H9 (cell line): ENCODE measurements at regions not wholly inside any gene's neighbourhood (a gene's known extent, or its start where the extent isn't known, plus 50 kb on each side); places are given as distances from the start of the nearest gene placed in this dataset.

Source experiments
- DNase-seq: peaks from one replicate; pipeline ENCODE4 v3.0.0-alpha.2; 2017
- H2AFZ ChIP-seq: one replicate; pipeline ENCODE4 v1.6.1; 2013; ENCODE audit warnings: mild to moderate bottlenecking, low read length, control low read depth, moderate library complexity
- H2AK5ac ChIP-seq: 2 replicates; pipeline ENCODE4 v1.6.1; 2013; ENCODE audit warnings: low read length, control low read depth, mixed read lengths; ENCODE audit not compliant: insufficient read length
- H2BK120ac ChIP-seq: one replicate; pipeline ENCODE4 v1.6.1; 2013; ENCODE audit warnings: low read depth, mild to moderate bottlenecking, low read length, control low read depth, inconsistent platforms; ENCODE audit not compliant: poor library complexity, severe bottlenecking
- H2BK12ac ChIP-seq: 2 replicates; pipeline ENCODE4 v1.6.1; 2013; ENCODE audit warnings: low read length, control low read depth, mixed read lengths, low read depth; ENCODE audit not compliant: insufficient read length
- H2BK15ac ChIP-seq: 2 replicates; pipeline ENCODE4 v1.6.1; 2013; ENCODE audit warnings: low read depth, low read length, control low read depth
- H2BK20ac ChIP-seq: one replicate; pipeline ENCODE4 v1.6.1; 2013; ENCODE audit warnings: low read depth, mild to moderate bottlenecking, low read length, control low read depth, inconsistent platforms; ENCODE audit not compliant: poor library complexity, severe bottlenecking
- H2BK5ac ChIP-seq: 2 replicates; pipeline ENCODE4 v1.6.1; 2013; ENCODE audit warnings: low read length, control low read depth, mixed read lengths; ENCODE audit not compliant: insufficient read length
- H3K14ac ChIP-seq: 2 replicates; pipeline ENCODE4 v1.6.1; 2013; ENCODE audit warnings: low read length, control low read depth; ENCODE audit not compliant: insufficient read depth
- H3K18ac ChIP-seq: 2 replicates; pipeline ENCODE4 v1.6.1; 2013; ENCODE audit warnings: low read depth, mild to moderate bottlenecking, mixed read lengths, low read length, control low read depth; ENCODE audit not compliant: insufficient read length
- H3K23ac ChIP-seq: 2 replicates; pipeline ENCODE4 v1.6.1; 2013; ENCODE audit warnings: low read length, control low read depth, mixed read lengths, low read depth; ENCODE audit not compliant: insufficient read length
- H3K23me2 ChIP-seq: 2 replicates; pipeline ENCODE4 v1.6.1; 2013; ENCODE audit warnings: low read depth, mild to moderate bottlenecking, mixed read lengths, low read length, control low read depth; ENCODE audit not compliant: insufficient read length, poor library complexity, severe bottlenecking
- H3K27ac ChIP-seq: 2 replicates; pipeline ENCODE4 v1.5.1; 2013; ENCODE audit warnings: low read length, control low read depth, mixed read lengths, low read depth; ENCODE audit not compliant: insufficient read length
- H3K27me3 ChIP-seq: 2 replicates; pipeline ENCODE4 v1.6.1; 2013; ENCODE audit warnings: low read length, control low read depth, inconsistent platforms; ENCODE audit not compliant: insufficient read depth
- H3K4ac ChIP-seq: 2 replicates; pipeline ENCODE4 v1.6.1; 2013; ENCODE audit warnings: low read depth, mild to moderate bottlenecking, control low read depth, inconsistent platforms, low read length, moderate library complexity
- H3K4me1 ChIP-seq: 2 replicates; pipeline ENCODE4 v1.6.1; 2013; ENCODE audit warnings: low read length, control low read depth, inconsistent platforms; ENCODE audit not compliant: insufficient read depth
- H3K4me2 ChIP-seq: 2 replicates; pipeline ENCODE4 v1.6.1; 2013; ENCODE audit warnings: low read length, control low read depth, mixed read lengths; ENCODE audit not compliant: insufficient read length, insufficient read depth
- H3K56ac ChIP-seq: 2 replicates; pipeline ENCODE4 v1.6.1; 2013; ENCODE audit warnings: low read depth, mild to moderate bottlenecking, mixed read lengths, low read length, control low read depth; ENCODE audit not compliant: insufficient read length
- H3K79me1 ChIP-seq: 2 replicates; pipeline ENCODE4 v1.6.1; 2013; ENCODE audit warnings: low read depth, mild to moderate bottlenecking, moderate library complexity, low read length, control low read depth, inconsistent platforms; ENCODE audit not compliant: insufficient read depth, poor library complexity, severe bottlenecking
- H3K79me2 ChIP-seq: 2 replicates; pipeline ENCODE4 v1.6.1; 2013; ENCODE audit warnings: low read length, control low read depth, inconsistent platforms; ENCODE audit not compliant: insufficient read depth
- H3K9ac ChIP-seq: 2 replicates; pipeline ENCODE4 v1.6.1; 2013; ENCODE audit warnings: low read length, control low read depth, mixed read lengths; ENCODE audit not compliant: insufficient read length; ENCODE audit errors: extremely low read depth
- H3K9me3 ChIP-seq: one replicate; pipeline ENCODE4 v1.6.1; 2013; ENCODE audit warnings: low read depth, low read length, inconsistent platforms; ENCODE audit not compliant: control insufficient read depth
- H3T11ph ChIP-seq: one replicate; pipeline ENCODE4 v1.6.1; 2013; ENCODE audit warnings: mild to moderate bottlenecking, low read length, control low read depth, inconsistent platforms
- H4K20me1 ChIP-seq: one replicate; pipeline ENCODE4 v1.6.1; 2013; ENCODE audit not compliant: control insufficient read depth, insufficient read length, insufficient read depth
- H4K5ac ChIP-seq: 2 replicates; pipeline ENCODE4 v1.6.1; 2013; ENCODE audit warnings: low read depth, mild to moderate bottlenecking, mixed read lengths, low read length, control low read depth; ENCODE audit not compliant: insufficient read length
- H4K8ac ChIP-seq: replicated peaks from 2 replicates; pipeline ENCODE4 v1.6.1; 2013; ENCODE audit warnings: low read length, control low read depth, mixed read lengths, low read depth; ENCODE audit not compliant: insufficient read length
- H4K91ac ChIP-seq: 2 replicates; pipeline ENCODE4 v1.6.1; 2013; ENCODE audit warnings: low read depth, mild to moderate bottlenecking, moderate library complexity, mixed read lengths, low read length, control low read depth; ENCODE audit not compliant: insufficient read length
- H3K27ac Mint-ChIP-seq, 3 experiments: 2 replicates in 2 of 3; 3 replicates in 1 of 3; pipeline ENCODE4 v1.8.0; 2020 to 2021; ENCODE audit warnings: mixed read lengths in 3 of 3, mild to moderate bottlenecking in 1 of 3, moderate library complexity in 1 of 3
- H3K27me3 Mint-ChIP-seq: 2 replicates; pipeline ENCODE4 v1.8.0; 2021; ENCODE audit warnings: low read depth, mild to moderate bottlenecking, moderate library complexity, mixed read lengths
- H3K36me3 Mint-ChIP-seq, 3 experiments: 2 replicates in 2 of 3; 3 replicates in 1 of 3; pipeline ENCODE4 v1.8.0; 2020 to 2021; ENCODE audit warnings: low read depth in 3 of 3, mixed read lengths in 3 of 3; ENCODE audit not compliant: insufficient read depth in 1 of 3
- H3K4me1 Mint-ChIP-seq, 2 experiments: 2 replicates each; pipeline ENCODE4 v1.8.0; 2020; ENCODE audit warnings: mixed read lengths in 2 of 2
- H3K4me3 Mint-ChIP-seq, 2 experiments: 2 replicates in 1 of 2; 3 replicates in 1 of 2; pipeline ENCODE4 v1.8.0; 2020 to 2021; ENCODE audit warnings: mild to moderate bottlenecking in 2 of 2, mixed read lengths in 2 of 2, moderate library complexity in 1 of 2
- H3K9me3 Mint-ChIP-seq, 2 experiments: 2 replicates in 1 of 2; 3 replicates in 1 of 2; pipeline ENCODE4 v1.8.0; 2020; ENCODE audit warnings: mild to moderate bottlenecking in 2 of 2, mixed read lengths in 2 of 2, moderate library complexity in 1 of 2
- WGBS: extraction: QIAGEN DNeasy Blood & Tissue Kit; methylation state at CpG from one replicate; pipeline ENCODE4 v1.1.7; 2013; ENCODE audit warnings: missing lambda C conversion rate, low lambda C conversion rate, mixed read lengths; ENCODE audit not compliant: insufficient read length; ENCODE audit errors: extremely low coverage; 5-methylcytosine and 5-hydroxymethylcytosine counted together
- TF ChIP-seq, protein P1 (sequence below): fragments of 200-600 bp; sonication (generic); conservative IDR thresholded peaks from 3 replicates; pipeline ENCODE4 v1.8.0; 2021; ENCODE audit warnings: antibody characterized with exemption, mild to moderate bottlenecking

DNA sequence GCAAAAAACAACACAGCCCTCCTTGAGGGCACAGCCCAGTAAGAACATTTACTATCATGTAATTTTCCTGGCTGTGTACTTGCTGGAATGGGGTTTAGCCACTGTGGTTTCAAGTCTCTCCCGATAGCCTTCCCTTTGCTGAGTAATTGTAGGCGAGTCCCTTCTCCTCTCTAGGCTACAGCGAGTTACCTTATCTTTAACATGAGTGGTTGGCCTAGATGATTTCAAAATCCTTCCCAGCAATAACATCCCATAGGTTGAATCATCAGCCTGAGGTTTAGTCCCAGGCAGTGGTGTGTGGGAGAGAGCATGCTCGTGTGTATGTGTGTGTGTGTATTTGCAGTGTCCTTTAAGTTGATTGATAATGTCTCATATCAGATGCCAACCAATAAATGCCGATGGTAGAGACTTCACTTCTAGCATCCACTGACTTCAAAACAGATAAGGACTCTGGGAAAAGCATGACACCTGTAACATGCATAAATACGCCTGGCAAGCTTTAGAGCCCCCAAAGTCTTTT is 142.9 kb upstream of the ZMIZ1 start:
- H3K27ac ChIP-seq: no peak overlapping the region
- no peak overlapping the region for H2BK15ac ChIP-seq
- no peaks in the 10 kb centered on the region for H3K23me2 ChIP-seq
- TF ChIP-seq, protein P1, sequence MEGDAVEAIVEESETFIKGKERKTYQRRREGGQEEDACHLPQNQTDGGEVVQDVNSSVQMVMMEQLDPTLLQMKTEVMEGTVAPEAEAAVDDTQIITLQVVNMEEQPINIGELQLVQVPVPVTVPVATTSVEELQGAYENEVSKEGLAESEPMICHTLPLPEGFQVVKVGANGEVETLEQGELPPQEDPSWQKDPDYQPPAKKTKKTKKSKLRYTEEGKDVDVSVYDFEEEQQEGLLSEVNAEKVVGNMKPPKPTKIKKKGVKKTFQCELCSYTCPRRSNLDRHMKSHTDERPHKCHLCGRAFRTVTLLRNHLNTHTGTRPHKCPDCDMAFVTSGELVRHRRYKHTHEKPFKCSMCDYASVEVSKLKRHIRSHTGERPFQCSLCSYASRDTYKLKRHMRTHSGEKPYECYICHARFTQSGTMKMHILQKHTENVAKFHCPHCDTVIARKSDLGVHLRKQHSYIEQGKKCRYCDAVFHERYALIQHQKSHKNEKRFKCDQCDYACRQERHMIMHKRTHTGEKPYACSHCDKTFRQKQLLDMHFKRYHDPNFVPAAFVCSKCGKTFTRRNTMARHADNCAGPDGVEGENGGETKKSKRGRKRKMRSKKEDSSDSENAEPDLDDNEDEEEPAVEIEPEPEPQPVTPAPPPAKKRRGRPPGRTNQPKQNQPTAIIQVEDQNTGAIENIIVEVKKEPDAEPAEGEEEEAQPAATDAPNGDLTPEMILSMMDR: no peak
- H2AK5ac ChIP-seq: no peak overlapping the region
- Mint-ChIP-seq H3K27ac (no peak overlapping the region), H3K4me1 (peaks cover 26 to 37% of the 10 kb centered on the region in 2 experiments), H3K36me3 (no peaks in the 10 kb centered on the region), H3K4me3 (no peak overlapping the region), H3K9me3 (no peaks in the 10 kb centered on the region), H3K27me3 (peaks cover 34% of the 10 kb centered on the region)
- H3K27me3 ChIP-seq: no peaks in the 10 kb centered on the region
- 0 out of 2 replicates have a peak, but pooled peaks cover 2% of the 10 kb centered on the region for H3K4me1 ChIP-seq
- H3K9ac ChIP-seq: no peak overlapping the region
- WGBS: no CpG with 5 or more reads among the region's 6 CpGs
- no peak overlapping the region for H2BK12ac ChIP-seq
- H4K91ac ChIP-seq: no peak overlapping the region
- DNase-seq: no peak
- no peak overlapping the region for H4K8ac ChIP-seq
- H2BK5ac ChIP-seq: no peak overlapping the region
- no peak overlapping the region for H3K4ac ChIP-seq
- H3K79me1 ChIP-seq: no peaks in the 10 kb centered on the region
- no peak overlapping the region for H2AFZ ChIP-seq
- no peak overlapping the region for H3K23ac ChIP-seq
- H3K9me3 ChIP-seq: no peaks in the 10 kb centered on the region
- no peak overlapping the region for H2BK120ac ChIP-seq
- H3K4me2 ChIP-seq: no peak overlapping the region
- no peak overlapping the region for H2BK20ac ChIP-seq
- no peak overlapping the region for H3K56ac ChIP-seq
- H3K79me2 ChIP-seq: no peaks in the 10 kb centered on the region
- no peak overlapping the region for H3T11ph ChIP-seq
- no peak overlapping the region for H3K18ac ChIP-seq
- no peaks in the 10 kb centered on the region for H4K20me1 ChIP-seq
- H3K14ac ChIP-seq: no peak overlapping the region
- no peak overlapping the region for H4K5ac ChIP-seq
